NOMO-1 treated with DMSO at 0.1 percent for 48 hours (cell line): ENCODE measurements at regions not wholly inside any gene's neighbourhood (a gene's known extent, or its start where the extent isn't known, plus 50 kb on each side); places are given as distances from the start of the nearest gene placed in this dataset.
"Not testable (repeated sequence)": the region's sequence is repeated elsewhere in the genome, so short reads cannot be mapped to it uniquely, and the experiment has no call there.

Experiments
- DNase-seq: peaks from one replicate; lab custom pipeline; 2025; ENCODE audit not compliant: unreplicated experiment; lab: John Stamatoyannopoulos, UW

DNA sequence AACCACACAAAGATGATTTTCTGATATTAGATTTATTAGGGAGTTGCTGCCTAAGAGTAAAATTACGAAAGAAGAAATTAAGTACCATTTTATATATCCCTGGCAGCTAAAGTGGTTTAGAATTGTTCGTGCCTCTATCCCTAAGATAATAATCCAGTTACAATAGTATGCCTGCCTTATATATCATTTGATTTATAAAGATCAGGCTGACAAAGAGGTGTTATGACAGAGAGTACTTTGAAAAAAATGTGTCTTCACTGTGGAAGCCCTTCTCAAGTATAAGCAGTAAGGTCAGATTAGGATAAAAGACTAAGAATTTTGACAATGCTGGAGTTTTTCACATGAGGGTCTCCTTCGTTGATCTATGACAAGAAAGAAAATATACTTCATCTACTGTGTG, 619.9 kb downstream of the ADGRL2 start:
- no peak for DNase-seq

DNA sequence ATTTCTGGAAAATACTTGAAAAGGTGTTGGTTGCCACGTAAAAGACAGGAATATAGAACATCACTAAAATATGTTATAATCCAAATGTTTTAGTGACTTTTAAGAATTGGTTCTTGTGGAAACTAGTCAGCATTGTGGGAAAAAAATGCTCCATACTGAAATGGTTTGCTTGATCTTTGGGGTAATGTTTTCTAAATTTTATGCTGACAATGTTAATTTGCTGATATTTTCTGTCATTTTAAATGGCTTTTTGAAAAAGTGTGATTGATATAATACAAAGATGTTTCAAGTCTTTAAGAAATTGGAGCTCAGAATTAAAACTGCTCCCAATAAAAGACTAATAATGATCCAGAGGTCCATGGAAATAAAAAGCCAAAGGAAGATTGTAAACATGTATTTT, 610.9 kb downstream of the ADGRL2 start:
- no peak for DNase-seq

DNA sequence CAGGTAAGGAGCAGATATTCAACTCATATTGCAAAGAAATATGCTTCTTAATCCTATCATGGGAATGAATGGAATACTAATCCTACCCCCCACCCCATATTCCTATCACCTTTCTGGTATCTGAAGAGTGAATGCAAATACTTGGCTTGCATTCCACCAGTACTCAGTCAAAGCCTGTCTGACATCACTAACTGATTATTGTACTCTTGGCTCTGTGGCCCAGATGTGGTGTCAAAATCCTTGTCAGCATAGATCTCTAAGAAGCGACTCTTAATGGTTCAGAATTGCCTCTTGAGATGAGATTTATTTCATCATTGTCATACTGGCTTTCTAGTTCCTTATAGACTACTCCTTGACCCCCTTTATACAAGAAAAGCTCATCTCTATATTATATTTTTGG, 604.6 kb downstream of the ADGRL2 start:
- DNase-seq, result no peak

DNA sequence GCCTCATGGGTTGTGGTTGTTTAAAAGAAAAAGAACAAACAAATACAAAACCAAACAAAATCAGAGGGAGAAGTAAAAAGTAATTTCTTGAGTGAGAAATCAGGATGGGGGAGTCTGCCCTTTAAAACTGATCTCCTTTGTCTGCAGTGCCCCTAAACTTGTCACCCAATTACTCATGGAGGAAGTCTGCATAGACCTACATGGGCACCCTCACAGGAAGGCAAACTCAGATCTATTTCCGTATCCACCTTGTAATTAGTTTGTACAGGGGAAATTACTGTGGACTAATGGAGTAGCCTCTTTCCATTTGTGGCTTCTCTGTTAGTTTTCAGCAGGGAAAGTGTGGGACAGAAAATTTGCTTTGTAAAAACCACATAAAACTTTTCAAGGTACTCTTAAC, 600.4 kb downstream of the ADGRL2 start:
- no peak for DNase-seq

- no peak for DNase-seq
Observed at GRCh38 chr1:82400521-82400920, 599.8 kb downstream of the ADGRL2 start.

DNA sequence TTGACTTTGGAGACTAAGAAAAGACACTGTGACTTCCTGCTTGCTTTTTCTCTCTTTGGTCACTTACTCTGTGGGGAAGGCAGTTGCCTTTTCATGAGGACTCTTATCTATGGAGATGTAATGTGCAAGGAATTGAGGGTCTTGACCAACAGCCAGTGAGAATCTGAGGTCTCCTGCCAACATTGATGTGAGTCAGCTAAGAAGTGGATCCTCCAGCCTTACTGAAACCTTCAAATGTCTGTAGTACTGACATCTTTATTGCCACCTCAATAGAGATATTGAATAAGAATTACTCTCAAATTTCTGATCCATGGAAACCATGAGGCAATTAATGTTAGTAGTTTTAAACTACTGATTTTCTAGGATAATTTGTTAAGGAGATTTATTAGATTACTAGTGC, 598.4 kb downstream of the ADGRL2 start:
- DNase-seq, result no peak

- no peak for DNase-seq
Observed at GRCh38 chr1:82398357-82398756, 597.6 kb downstream of the ADGRL2 start.

GRCh38 chr1:82395440-82395839, 594.7 kb downstream of the ADGRL2 start:
- peak; percentile 79 for DNase-seq

- no peak for DNase-seq
Observed at GRCh38 chr1:82392946-82393345, 592.2 kb downstream of the ADGRL2 start.

DNA sequence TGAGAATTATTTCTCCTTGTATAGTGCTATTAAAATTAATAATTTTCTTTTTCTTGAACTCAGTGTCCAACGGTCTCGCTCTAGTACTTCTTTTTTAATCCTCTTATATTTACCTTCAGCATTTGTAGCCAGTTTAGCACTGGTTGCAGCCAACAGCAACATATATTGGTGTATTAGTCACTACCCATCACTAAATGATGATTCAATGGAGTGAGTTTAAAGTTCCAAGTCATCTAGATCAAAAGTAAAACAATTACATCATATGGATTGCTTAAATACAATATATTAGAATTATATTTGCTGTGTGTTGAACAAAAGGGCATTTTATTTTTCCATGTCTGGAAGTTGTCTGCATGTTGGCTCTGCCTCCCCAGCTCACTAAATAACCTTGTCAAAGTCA, 591.8 kb downstream of the ADGRL2 start:
- no peak for DNase-seq

DNA sequence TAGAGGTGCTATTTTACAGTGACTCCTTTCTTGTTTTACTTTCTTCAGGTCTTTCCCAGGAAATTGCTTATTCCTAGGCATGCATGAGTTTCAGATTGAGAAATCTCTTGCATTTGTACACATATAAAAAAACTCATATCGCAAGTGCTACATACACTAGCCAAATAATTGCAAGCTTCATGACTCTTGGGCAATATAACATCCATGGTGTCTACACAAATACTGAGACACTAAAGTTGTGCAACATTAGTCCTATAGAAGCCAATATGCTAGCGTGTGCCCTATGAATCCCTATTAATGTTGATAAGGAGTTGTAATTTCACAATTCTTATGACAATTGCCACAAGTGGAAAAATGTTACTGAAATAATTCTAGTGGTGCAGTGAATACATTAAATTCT, 591.0 kb downstream of the ADGRL2 start:
- DNase-seq, result peak; percentile 6

DNA sequence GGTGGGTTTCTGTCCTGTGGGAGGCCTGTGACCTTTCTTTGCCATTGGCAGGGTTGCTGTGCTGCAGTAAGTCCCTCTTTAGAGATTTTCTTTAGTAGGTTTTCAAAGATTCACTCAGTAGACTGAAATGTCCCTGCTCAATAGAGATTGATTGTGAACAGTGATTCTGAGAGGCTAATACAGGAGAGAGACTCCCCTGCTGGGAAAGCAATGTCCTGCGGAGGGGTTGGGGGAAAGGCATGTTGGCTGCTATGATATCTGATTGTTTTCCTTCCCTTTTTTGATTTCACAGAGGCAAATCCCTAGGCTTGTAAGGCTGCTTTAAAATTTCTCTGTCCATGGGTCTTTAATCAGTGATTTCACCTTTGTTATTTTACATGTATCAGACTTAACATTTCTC, 589.9 kb downstream of the ADGRL2 start:
- DNase-seq, result no peak

DNA sequence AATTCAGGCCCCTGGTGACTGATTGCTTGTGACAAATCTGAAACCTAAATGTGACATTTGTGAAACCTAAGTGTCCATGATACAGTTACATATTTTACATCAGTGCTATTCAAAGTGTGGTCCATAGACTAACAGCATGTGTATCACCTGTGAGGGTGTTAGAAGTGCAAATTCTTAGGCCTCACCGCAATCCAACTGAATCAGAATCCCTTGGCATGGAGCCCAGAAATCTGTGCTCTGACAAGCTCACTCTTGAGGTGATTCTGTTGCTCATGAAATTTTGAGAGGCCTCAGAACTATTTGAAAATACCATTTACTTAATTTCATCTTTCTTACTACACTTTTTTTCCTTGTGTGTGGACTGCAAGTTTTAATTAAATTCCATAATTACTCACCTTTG, 587.9 kb downstream of the ADGRL2 start:
- no peak for DNase-seq

DNA sequence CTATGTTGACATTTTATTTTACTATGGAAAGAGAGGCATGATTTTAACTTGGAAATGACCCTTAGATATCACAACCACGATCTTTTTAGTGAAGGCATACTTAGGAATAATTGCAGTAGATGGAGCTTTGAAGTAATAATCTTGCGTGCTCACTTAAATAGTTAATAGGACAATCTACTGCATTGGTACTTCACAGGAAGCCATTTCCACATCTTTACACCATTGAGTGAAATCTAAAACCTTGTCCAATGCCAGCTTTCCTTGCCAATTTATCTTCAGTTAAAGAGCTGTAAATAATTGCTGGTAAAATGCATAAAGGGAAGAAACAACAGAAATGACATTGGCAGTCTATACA, 586.3 kb downstream of the ADGRL2 start:
- no peak for DNase-seq

DNA sequence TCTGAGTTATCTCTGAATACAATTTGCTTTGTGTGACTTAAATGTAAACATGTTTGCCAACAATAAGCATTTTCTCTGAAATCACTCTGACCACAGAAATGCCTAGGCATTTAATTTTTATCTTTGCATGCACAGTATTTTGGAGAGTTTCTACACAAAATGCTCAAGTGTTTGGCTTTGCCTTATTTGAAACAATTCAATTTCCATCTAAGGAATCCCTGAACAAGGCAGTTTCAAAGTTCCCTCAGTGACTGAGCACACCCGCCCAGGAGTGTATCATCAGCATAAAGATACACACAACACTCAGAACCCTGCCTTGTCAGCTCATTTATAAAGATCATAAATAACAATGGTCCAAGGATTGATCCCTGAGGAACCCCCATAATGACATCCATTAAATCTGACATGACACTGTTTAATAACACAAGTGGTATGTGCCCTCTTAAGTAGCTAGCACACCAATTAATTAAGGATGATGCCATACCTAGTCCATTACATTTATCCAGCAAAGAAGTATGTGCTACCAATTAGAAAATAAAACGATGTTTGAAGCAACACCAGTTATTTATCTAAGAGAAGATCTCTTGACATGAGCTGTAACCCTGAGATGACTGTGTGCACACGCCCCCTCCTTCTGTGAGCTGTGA, 585.8 kb downstream of the ADGRL2 start:
- no peak for DNase-seq

GRCh38 chr1:82384776-82385175, 584.0 kb downstream of the ADGRL2 start:
- DNase-seq, result no peak

- DNase-seq, result no peak
Observed at GRCh38 chr1:82377201-82377884, 576.6 kb downstream of the ADGRL2 start.

GRCh38 chr1:82373710-82374109, 573.0 kb downstream of the ADGRL2 start:
- no peak for DNase-seq

- DNase-seq, result no peak
Observed at GRCh38 chr1:82371844-82372498, 571.2 kb downstream of the ADGRL2 start.

- DNase-seq, result no peak
Observed at GRCh38 chr1:82367456-82367855, 566.7 kb downstream of the ADGRL2 start.

GRCh38 chr1:82366689-82367088, 566.0 kb downstream of the ADGRL2 start:
- DNase-seq, result no peak

DNA sequence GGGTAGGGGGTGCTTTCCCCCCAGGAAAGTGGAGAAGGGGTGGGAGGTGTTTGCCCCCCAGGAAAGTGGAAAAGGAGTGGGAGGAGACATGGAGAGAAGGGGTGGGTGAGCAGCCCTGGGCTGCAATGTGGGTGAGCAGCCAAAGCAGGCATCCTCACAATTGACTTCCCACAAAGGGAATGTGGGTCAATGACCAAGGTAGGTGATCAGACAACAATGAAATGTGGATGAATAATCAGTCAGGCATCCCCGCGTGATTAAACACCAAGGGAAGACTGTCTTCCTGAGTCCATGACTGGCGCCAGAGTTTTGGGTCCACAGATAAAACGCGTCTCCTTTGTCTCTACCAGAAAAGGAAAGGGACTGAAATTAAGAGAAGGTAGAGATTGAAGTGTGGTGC, 558.8 kb downstream of the ADGRL2 start:
- DNase-seq, result not testable (repeated sequence)

DNA sequence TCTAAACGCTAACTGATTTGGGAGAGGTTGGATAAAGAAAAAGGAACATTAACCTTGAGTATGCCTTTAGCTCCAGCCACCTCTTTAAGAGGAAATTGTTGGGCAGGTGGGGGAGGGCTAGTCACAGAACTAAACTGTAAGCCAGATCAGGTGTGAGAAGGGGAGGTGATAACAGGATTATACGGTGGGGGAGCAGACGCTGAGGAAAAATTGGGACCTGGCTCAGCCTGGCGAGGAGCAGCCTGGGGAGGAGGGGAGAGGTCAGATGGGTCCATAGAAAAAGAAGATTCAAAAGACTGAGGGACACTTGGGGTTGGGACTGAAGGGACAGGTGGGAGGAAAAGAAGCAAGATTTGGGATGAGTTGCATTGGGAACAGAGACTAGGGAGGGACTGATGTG, 558.0 kb downstream of the ADGRL2 start:
- not testable (repeated sequence) for DNase-seq
